ENCODE measurements at regions not wholly inside any gene's neighbourhood (a gene's known extent, or its start where the extent isn't known, plus 50 kb on each side); places are given as distances from the start of the nearest gene placed in this dataset.

GRCh38 chr6:55983861-55984260 lies 108.5 kb upstream of the BMP5 start:
- POLR2A ChIA-PET (ENCODE audit: partially characterized antibody): no interaction called here
- Histone ChIP-seq H3K4me1 (replicated peaks in 1 of 4; ENCODE audit: control insufficient read depth in 3 of 4, insufficient read depth in 4 of 4, low read length in 3 of 4) (no peaks in the 10 kb centered on the region), H3K4me2 (ENCODE audit: insufficient read depth in 1 of 2, low read depth in 2 of 2, low read length in 2 of 2) (no peak overlapping the region), H3K79me2 (ENCODE audit: control insufficient read depth in 1 of 2, insufficient read depth in 2 of 2, low read length in 2 of 2) (no peaks in the 10 kb centered on the region), H2BK5ac (ENCODE audit: low read depth, low read length) (no peak overlapping the region), H2AFZ (ENCODE audit: low read length) (no peak overlapping the region), H4K20me1 (replicated peaks in 1 of 2; ENCODE audit: control insufficient read depth in 1 of 2, insufficient read depth in 2 of 2, low read length in 2 of 2) (no peaks in the 10 kb centered on the region), H3K9me3 (ENCODE audit: insufficient read depth in 2 of 2, low read depth in 1 of 2, low read length in 1 of 2) (no peaks in the 10 kb centered on the region), H3K27me3 (replicated peaks in 1 of 4; ENCODE audit: control insufficient read depth in 3 of 4, extremely low read depth in 1 of 4, insufficient read depth in 3 of 4, low read length in 3 of 4) (no peaks in the 10 kb centered on the region), H2AK5ac (ENCODE audit: low read depth, low read length) (no peak overlapping the region), H2BK15ac (ENCODE audit: low read length) (no peak overlapping the region), H3K14ac (ENCODE audit: insufficient read length) (no peak overlapping the region), H4K8ac (ENCODE audit: extremely low read depth, insufficient read depth, low read length) (no peak overlapping the region), H3K18ac (ENCODE audit: extremely low read depth, low read length) (no peak overlapping the region), H4K91ac (replicated peaks; ENCODE audit: insufficient read length, low read length) (no peak overlapping the region), H3K23me2 (ENCODE audit: low read depth, low read length) (no peaks in the 10 kb centered on the region), H3K79me1 (ENCODE audit: low read depth, low read length) (no peaks in the 10 kb centered on the region), H3K4me3 (ENCODE audit: extremely low read depth in 1 of 4, insufficient read depth in 2 of 4, low read depth in 3 of 4, low read length in 4 of 4) (no peak overlapping the region), H3K36me3 (ENCODE audit: control insufficient read depth in 2 of 4, insufficient read depth in 4 of 4, low read length in 3 of 4) (no peaks in the 10 kb centered on the region), H2BK120ac (replicated peaks; ENCODE audit: low read depth, low read length) (no peak overlapping the region), H2BK12ac (ENCODE audit: low read depth, low read length) (no peak overlapping the region), H3K56ac (replicated peaks; ENCODE audit: insufficient read length, low read depth, low read length) (no peak overlapping the region), H3K23ac (ENCODE audit: insufficient read length) (no peak overlapping the region), H4K5ac (ENCODE audit: insufficient read length, low read depth, low read length) (no peak overlapping the region), H2BK20ac (ENCODE audit: low read length) (no peak overlapping the region), H3K27ac (ENCODE audit: low read depth, low read length) (no peak overlapping the region), H3K9ac (replicated peaks in 1 of 4; ENCODE audit: extremely low read depth in 1 of 4, low read depth in 3 of 4, low read length in 3 of 4) (no peak overlapping the region), H3K4ac (replicated peaks; ENCODE audit: insufficient read length, low read depth, low read length) (no peak overlapping the region)
- TF ChIP-seq GTF2F1 (IDR thresholded peaks at IDR 0.05; ENCODE audit: borderline replicate concordance, low read depth, low read length) (no peak), ATF3 (IDR thresholded peaks at IDR 0.05; ENCODE audit: insufficient read depth, low read depth, low read length) (no peak)
- DNase-seq (ENCODE audit: low read depth in 1 of 2, low spot score in 2 of 2) (no peak), FAIRE-seq (no peak)
- WGBS, 2 experiments (ENCODE audit: extremely low coverage in 1 of 2, insufficient coverage in 1 of 2, insufficient read length in 1 of 2, insufficient replicate concordance in 2 of 2, low coverage in 1 of 2, low lambda C conversion rate in 2 of 2, missing lambda C conversion rate in 1 of 2): 92% methylated on average over 2 of the region's 2 CpGs; no CpG with 5 or more reads in 1 of the 2 experiments
- CTCF ChIA-PET (ENCODE audit: partially characterized antibody): interaction anchor here (1.2 to 2.9 kb wide), 3 partner anchors 63 to 308 kb away, joined by 3 to 30 read pairs (median 4); no protein-coding TSS in a partner anchor
